ENCODE measurements at regions not wholly inside any gene's neighbourhood (a gene's known extent, or its start where the extent isn't known, plus 50 kb on each side); places are given as distances from the start of the nearest gene placed in this dataset.

- no peak for DNase-seq
Measured at GRCh38 chr9:13707612-13708576, 428.4 kb upstream of the MPDZ start.

- DNase-seq, result no peak
Measured at GRCh38 chr9:13705918-13706317, 426.4 kb upstream of the MPDZ start.

GRCh38 chr9:13705373-13705772 lies 425.9 kb upstream of the MPDZ start:
- DNase-seq, result no peak

GRCh38 chr9:13690595-13690994 lies 411.1 kb upstream of the MPDZ start:
- DNase-seq, result no peak

- no peak for DNase-seq
Measured at GRCh38 chr9:13689925-13690324, 410.4 kb upstream of the MPDZ start.

- DNase-seq, result no peak
Measured at GRCh38 chr9:13688990-13689600, 409.6 kb upstream of the MPDZ start.

GRCh38 chr9:13688223-13688989 lies 408.9 kb upstream of the MPDZ start:
- no peak for DNase-seq

- DNase-seq, result no peak
Measured at GRCh38 chr9:13684656-13685055, 405.2 kb upstream of the MPDZ start.

GRCh38 chr9:13677801-13678200 lies 398.3 kb upstream of the MPDZ start:
- DNase-seq, result no peak

- DNase-seq, result no peak
Measured at GRCh38 chr9:13675638-13676000, 396.1 kb upstream of the MPDZ start.

GRCh38 chr9:13674926-13675637 lies 395.6 kb upstream of the MPDZ start:
- DNase-seq, result no peak

- DNase-seq, result no peak
Measured at GRCh38 chr9:13673348-13673747, 393.9 kb upstream of the MPDZ start.

GRCh38 chr9:13665418-13666066 lies 386.1 kb upstream of the MPDZ start:
- peak; percentile 12 for DNase-seq

GRCh38 chr9:13661014-13661413 lies 381.5 kb upstream of the MPDZ start:
- no peak for DNase-seq

GRCh38 chr9:13651969-13652663 lies 372.6 kb upstream of the MPDZ start:
- no peak for DNase-seq

GRCh38 chr9:13651526-13651925 lies 372.0 kb upstream of the MPDZ start:
- no peak for DNase-seq

- no peak for DNase-seq
Measured at GRCh38 chr9:13648676-13649075, 369.2 kb upstream of the MPDZ start.

- no peak for DNase-seq
Measured at GRCh38 chr9:13648068-13648467, 368.6 kb upstream of the MPDZ start.

GRCh38 chr9:13646500-13647021 lies 367.1 kb upstream of the MPDZ start:
- no peak for DNase-seq

GRCh38 chr9:13645557-13645956 lies 366.1 kb upstream of the MPDZ start:
- no peak for DNase-seq

GRCh38 chr9:13644675-13645074 lies 365.2 kb upstream of the MPDZ start:
- DNase-seq, result no peak

GRCh38 chr9:13642646-13643045 lies 363.2 kb upstream of the MPDZ start:
- no peak for DNase-seq
